ENCODE measurements at regions not wholly inside any gene's neighbourhood (a gene's known extent, or its start where the extent isn't known, plus 50 kb on each side); places are given as distances from the start of the nearest gene placed in this dataset.

GRCh38 chr6:144882425-144882824 lies 597.3 kb downstream of the UTRN start:
- TF ChIP-seq CTCF (conservative IDR thresholded peaks at IDR 0.05; ENCODE audit: low read depth, low read length) (no peak), EZH2 (IDR thresholded peaks at IDR 0.05; ENCODE audit: borderline replicate concordance, low read depth, low read length, poor library complexity, severe bottlenecking) (no peak)
